ENCODE measurements at regions not wholly inside any gene's neighbourhood (a gene's known extent, or its start where the extent isn't known, plus 50 kb on each side); places are given as distances from the start of the nearest gene placed in this dataset.

DNA sequence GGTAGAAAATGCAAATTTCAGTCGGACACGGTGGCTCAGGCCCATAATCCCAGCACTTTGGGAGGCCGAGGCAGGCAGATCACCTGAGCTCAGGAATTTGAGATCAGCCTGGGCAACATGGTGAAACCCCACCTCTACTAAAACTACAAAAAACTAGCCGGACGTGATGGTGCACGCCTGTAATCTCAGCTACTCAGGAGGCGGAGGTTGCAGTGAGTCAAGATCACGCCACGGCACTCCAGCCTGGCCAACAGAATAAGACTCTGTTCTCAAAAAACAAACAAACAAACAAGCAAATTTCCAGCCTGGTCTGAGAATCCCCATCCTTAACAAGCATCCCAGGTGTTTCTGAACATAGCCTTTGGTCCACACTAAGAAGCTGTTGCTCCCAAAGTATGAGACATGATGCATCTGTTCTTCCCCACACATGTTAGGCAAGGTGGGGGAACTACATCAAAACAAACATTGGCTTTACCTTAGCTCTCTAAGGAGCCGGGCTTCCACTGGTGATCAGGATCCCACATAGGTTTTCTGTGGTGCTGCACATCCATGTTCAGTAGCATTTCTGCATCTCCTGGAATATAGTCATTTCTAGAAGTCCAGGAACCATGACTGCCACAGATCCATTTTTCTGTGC lies 92.5 kb upstream of the DMRT1 start:
- Histone ChIP-seq H3K36me3 (peaks cover 0 to 20% (median 0%) of the 10 kb centered on the region in 3 donors), H3K9me3 (no peaks in the 10 kb centered on the region), H3K4me3 (no peak overlapping the region), H3K4me1 (peaks cover 0 to 8% (median 0%) of the 10 kb centered on the region in 4 donors), H3K27ac (peak overlapping the region in 1 of 4 donors; percentile 34), H3K27me3 (no peaks in the 10 kb centered on the region)
- TF ChIP-seq, protein P1, sequence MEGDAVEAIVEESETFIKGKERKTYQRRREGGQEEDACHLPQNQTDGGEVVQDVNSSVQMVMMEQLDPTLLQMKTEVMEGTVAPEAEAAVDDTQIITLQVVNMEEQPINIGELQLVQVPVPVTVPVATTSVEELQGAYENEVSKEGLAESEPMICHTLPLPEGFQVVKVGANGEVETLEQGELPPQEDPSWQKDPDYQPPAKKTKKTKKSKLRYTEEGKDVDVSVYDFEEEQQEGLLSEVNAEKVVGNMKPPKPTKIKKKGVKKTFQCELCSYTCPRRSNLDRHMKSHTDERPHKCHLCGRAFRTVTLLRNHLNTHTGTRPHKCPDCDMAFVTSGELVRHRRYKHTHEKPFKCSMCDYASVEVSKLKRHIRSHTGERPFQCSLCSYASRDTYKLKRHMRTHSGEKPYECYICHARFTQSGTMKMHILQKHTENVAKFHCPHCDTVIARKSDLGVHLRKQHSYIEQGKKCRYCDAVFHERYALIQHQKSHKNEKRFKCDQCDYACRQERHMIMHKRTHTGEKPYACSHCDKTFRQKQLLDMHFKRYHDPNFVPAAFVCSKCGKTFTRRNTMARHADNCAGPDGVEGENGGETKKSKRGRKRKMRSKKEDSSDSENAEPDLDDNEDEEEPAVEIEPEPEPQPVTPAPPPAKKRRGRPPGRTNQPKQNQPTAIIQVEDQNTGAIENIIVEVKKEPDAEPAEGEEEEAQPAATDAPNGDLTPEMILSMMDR (IDR thresholded peaks at IDR 0.05) = no peak
- TF ChIP-seq POLR2A (IDR thresholded peaks at IDR 0.05) = no peak
- no peak for DNase-seq

GRCh38 chr9:749716-750115 lies 91.8 kb upstream of the DMRT1 start:
- Histone ChIP-seq H3K27ac (peak overlapping the region in 1 of 4 donors; percentile 6), H3K4me1 (peaks cover 0 to 8% (median 0%) of the 10 kb centered on the region in 4 donors), H3K27me3 (no peaks in the 10 kb centered on the region), H3K9me3 (no peaks in the 10 kb centered on the region), H3K36me3 (peaks cover 0 to 12% (median 0%) of the 10 kb centered on the region in 3 donors), H3K4me3 (no peak overlapping the region)
- peak in 2 of 3 donors; percentile 49 to 80 for DNase-seq
- TF ChIP-seq, protein P1 (IDR thresholded peaks at IDR 0.05) = no peak
- no peak for TF ChIP-seq POLR2A (IDR thresholded peaks at IDR 0.05)

- DNase-seq = no peak
These were observed 91.1 kb upstream of the DMRT1 start for GRCh38 chr9:750249-750967.

DNA sequence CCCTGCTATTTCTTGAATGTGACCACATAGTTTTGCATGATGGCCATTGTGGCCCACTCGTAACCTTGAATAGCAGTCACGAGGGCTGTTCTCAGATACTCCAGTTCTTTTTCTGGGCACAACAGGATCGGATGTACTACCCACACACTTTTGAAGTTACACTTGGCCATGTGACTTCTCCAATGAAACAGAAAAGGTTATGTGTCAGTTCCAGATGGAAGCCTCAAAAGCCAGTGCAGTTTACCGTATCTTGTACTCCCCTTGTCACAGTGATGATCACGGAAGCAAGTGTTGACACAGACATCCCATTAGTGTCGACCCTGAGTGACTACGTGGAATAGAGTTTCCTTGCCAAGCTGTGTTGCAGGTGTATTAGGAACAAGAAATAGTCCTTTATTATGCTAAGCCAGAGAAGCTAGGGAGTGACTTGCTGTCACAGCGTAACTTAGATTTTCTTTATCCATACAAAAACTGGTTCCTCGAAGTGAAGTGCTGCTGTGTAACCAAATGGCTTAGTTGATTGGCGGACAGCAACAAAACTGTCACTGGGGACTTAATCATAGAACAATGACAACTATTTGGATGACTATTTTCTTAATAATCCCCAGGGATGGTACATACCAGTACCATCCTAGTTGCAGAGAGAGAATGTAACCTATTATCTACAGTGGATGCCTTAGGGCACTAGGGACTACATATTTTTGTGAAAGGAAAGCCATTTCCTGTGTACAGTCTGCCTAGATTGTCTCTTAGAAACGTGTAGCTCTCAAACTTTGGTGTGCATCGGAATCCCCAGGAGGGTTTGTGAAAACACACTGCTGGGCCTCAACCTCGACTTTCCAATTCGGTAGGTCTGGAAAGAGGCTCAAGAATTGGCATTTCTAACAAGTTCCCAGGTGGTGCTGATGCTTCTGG lies 90.1 kb upstream of the DMRT1 start:
- H3K27ac ChIP-seq = peak overlapping the region in 3 of 4 donors; percentile 52 to 71 (median 59)
- DNase-seq = no peak
- TF ChIP-seq POLR2A (IDR thresholded peaks at IDR 0.05) = no peak
- TF ChIP-seq, protein P1 (IDR thresholded peaks at IDR 0.05) = no peak
- no peaks in the 10 kb centered on the region for H3K36me3 ChIP-seq
- H3K9me3 ChIP-seq = no peaks in the 10 kb centered on the region
- H3K4me3 ChIP-seq = no peak overlapping the region
- H3K27me3 ChIP-seq = no peaks in the 10 kb centered on the region
- peaks cover 0 to 8% (median 0%) of the 10 kb centered on the region in 4 donors for H3K4me1 ChIP-seq

More at GRCh38 chr9:750249-750967, 91.1 kb upstream of the DMRT1 start:
- TF ChIP-seq, protein P1 (IDR thresholded peaks at IDR 0.05) = no peak
- TF ChIP-seq POLR2A (IDR thresholded peaks at IDR 0.05) = no peak
- peaks cover 0 to 8% (median 0%) of the 10 kb centered on the region in 4 donors for H3K4me1 ChIP-seq
- no peak overlapping the region for H3K4me3 ChIP-seq
- H3K9me3 ChIP-seq = no peaks in the 10 kb centered on the region
- peak overlapping the region in 2 of 4 donors; percentile 6 to 15 for H3K27ac ChIP-seq
- H3K36me3 ChIP-seq = peaks cover 0 to 5% (median 0%) of the 10 kb centered on the region in 3 donors
- H3K27me3 ChIP-seq = no peaks in the 10 kb centered on the region

DNA sequence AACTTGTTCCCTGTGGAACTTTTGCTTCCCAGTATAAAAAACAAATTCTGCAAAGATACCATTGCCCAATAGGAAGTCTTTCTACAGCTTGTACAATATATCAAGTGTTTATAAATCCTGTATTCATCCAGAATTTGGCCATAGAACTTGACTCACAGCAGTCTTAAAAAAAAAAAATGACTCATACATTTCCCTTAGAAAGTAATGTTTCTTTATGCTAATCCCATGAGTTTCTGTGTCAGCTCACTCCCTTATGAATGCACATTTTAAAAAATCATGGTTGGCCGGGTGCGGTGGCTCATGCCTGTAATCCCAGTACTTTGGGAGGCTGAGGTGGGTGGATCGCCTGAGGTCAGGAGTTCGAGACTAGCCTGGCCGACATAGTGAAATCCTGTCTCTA lies 89.3 kb upstream of the DMRT1 start:
- Histone ChIP-seq H3K27me3 (no peaks in the 10 kb centered on the region), H3K27ac (peak overlapping the region in 2 of 4 donors; percentile 59 to 71), H3K4me1 (peaks cover 0 to 8% (median 0%) of the 10 kb centered on the region in 4 donors), H3K9me3 (no peaks in the 10 kb centered on the region), H3K36me3 (no peaks in the 10 kb centered on the region), H3K4me3 (no peak overlapping the region)
- TF ChIP-seq, protein P1 (IDR thresholded peaks at IDR 0.05) = no peak
- no peak for TF ChIP-seq POLR2A (IDR thresholded peaks at IDR 0.05)
- DNase-seq = no peak
